ENCODE measurements at regions not wholly inside any gene's neighbourhood (a gene's known extent, or its start where the extent isn't known, plus 50 kb on each side); places are given as distances from the start of the nearest gene placed in this dataset.

GRCh38 chr1:81121306-81121705 is 679.4 kb upstream of the ADGRL2 start:
- POLR2A ChIA-PET, result no interaction called here
- H3K9me3 Mint-ChIP-seq, result no peaks in the 10 kb centered on the region
- CTCF ChIA-PET, result no interaction called here
- no peaks in the 10 kb centered on the region for H3K27me3 Mint-ChIP-seq
- intact Hi-C loops (cut with micrococcal nuclease), result no loop called here
- H3K27ac Mint-ChIP-seq, result no peak overlapping the region
- TF ChIP-seq, protein P1, sequence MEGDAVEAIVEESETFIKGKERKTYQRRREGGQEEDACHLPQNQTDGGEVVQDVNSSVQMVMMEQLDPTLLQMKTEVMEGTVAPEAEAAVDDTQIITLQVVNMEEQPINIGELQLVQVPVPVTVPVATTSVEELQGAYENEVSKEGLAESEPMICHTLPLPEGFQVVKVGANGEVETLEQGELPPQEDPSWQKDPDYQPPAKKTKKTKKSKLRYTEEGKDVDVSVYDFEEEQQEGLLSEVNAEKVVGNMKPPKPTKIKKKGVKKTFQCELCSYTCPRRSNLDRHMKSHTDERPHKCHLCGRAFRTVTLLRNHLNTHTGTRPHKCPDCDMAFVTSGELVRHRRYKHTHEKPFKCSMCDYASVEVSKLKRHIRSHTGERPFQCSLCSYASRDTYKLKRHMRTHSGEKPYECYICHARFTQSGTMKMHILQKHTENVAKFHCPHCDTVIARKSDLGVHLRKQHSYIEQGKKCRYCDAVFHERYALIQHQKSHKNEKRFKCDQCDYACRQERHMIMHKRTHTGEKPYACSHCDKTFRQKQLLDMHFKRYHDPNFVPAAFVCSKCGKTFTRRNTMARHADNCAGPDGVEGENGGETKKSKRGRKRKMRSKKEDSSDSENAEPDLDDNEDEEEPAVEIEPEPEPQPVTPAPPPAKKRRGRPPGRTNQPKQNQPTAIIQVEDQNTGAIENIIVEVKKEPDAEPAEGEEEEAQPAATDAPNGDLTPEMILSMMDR (IDR thresholded peaks at IDR 0.05), result no peak
- no peaks in the 10 kb centered on the region for H3K36me3 Mint-ChIP-seq (ENCODE audit: low read depth)
- DNase-seq (no peak), ATAC-seq (ENCODE audit: low read depth) (no peak)
- H3K4me3 Mint-ChIP-seq, result no peak overlapping the region
- no peaks in the 10 kb centered on the region for H3K4me1 Mint-ChIP-seq

- intact Hi-C loops (cut with micrococcal nuclease), result no loop called here
- TF ChIP-seq, protein P1 (IDR thresholded peaks at IDR 0.05), result no peak
- H3K4me1 Mint-ChIP-seq, result no peaks in the 10 kb centered on the region
- H3K4me3 Mint-ChIP-seq, result no peak overlapping the region
- ChIA-PET POLR2A (no interaction called here), CTCF (no interaction called here)
- no peak for ATAC-seq (ENCODE audit: low read depth)
- no peaks in the 10 kb centered on the region for H3K36me3 Mint-ChIP-seq (ENCODE audit: low read depth)
- no peaks in the 10 kb centered on the region for H3K9me3 Mint-ChIP-seq
- no peaks in the 10 kb centered on the region for H3K27me3 Mint-ChIP-seq
- no peak overlapping the region for H3K27ac Mint-ChIP-seq
- no peak for DNase-seq
Measured at GRCh38 chr1:81119319-81119718, 681.4 kb upstream of the ADGRL2 start.

DNA sequence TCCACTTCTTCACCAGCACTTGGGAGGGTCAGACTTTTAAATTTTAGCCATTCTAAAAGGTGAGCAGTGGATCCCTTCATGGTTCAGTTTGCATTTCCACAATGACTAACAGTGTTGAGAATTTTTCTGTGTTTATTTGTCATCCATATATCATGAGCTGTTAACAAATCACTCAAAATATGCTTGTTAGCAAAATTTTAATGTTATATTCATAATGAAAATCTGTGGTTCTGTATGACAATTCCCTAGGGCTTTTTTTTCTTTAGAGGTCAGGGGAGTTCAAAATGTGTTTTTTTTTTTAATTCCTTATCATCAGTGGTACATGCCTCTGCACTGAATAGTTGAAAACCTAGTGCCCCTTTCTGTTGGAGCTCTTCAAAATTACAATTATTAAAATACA is 682.2 kb upstream of the ADGRL2 start:
- CTCF ChIA-PET, result no interaction called here
- Mint-ChIP-seq H3K36me3 (ENCODE audit: low read depth) (no peaks in the 10 kb centered on the region), H3K4me1 (no peaks in the 10 kb centered on the region)

DNA sequence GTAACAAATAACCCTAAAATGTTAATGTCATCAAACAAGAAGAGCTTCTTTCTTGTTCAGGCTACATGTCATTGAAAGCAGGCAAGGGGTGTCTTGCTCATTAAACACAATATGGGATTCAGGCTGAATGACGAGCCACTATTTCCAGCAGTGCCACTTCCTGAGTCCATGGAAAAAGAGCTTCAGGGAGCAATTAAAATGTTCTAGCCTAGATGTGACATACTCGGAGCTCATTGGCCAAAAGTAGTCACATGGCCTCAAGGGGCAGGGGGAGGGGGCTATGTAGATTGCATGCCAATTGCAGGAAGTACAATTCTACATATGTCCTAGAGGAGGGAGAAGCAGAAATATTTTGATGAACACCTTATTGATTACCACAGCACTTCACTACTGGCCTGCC is 685.3 kb upstream of the ADGRL2 start:
- intact Hi-C loops (cut with micrococcal nuclease), result no loop called here
- Mint-ChIP-seq H3K36me3 (ENCODE audit: low read depth) (no peaks in the 10 kb centered on the region), H3K27me3 (no peaks in the 10 kb centered on the region), H3K4me1 (no peaks in the 10 kb centered on the region), H3K9me3 (no peaks in the 10 kb centered on the region), H3K27ac (no peak overlapping the region), H3K4me3 (no peak overlapping the region)
- TF ChIP-seq, protein P1 (IDR thresholded peaks at IDR 0.05), result no peak
- no peak for ATAC-seq (ENCODE audit: low read depth)
- ChIA-PET POLR2A (no interaction called here), CTCF (no interaction called here)
- no peak for DNase-seq

More for the DNA sequence above, 682.2 kb upstream of the ADGRL2 start:
- ATAC-seq (ENCODE audit: low read depth), result no peak
- intact Hi-C loops (cut with micrococcal nuclease), result no loop called here
- POLR2A ChIA-PET, result no interaction called here
- Mint-ChIP-seq H3K9me3 (no peaks in the 10 kb centered on the region), H3K27me3 (no peaks in the 10 kb centered on the region), H3K4me3 (no peak overlapping the region), H3K27ac (no peak overlapping the region)
- TF ChIP-seq, protein P1 (IDR thresholded peaks at IDR 0.05), result no peak
- DNase-seq, result no peak

DNA sequence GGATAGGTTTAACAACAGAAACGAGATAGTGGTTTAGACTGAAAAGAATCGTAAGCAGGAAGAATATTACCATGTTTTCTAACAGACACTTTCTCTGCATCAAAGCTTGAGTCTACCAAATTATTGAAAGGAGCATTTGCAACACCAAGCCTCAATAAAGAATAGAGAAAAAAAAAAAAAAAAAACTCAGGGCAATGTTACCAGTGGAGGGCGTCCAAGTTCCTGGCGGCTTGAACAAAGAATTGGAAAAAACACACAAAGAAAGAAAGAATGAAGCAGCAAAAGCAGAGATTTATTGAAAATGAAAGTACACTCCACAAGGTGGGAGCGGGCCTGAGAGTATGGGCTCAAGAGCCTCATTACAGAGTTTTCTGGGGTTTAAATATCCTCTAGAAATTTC is 686.5 kb upstream of the ADGRL2 start:
- H3K36me3 Mint-ChIP-seq (ENCODE audit: low read depth), result no peaks in the 10 kb centered on the region
- H3K27ac Mint-ChIP-seq, result no peak overlapping the region
- intact Hi-C loops (cut with micrococcal nuclease), result no loop called here
- no peak overlapping the region for H3K4me3 Mint-ChIP-seq
- no peaks in the 10 kb centered on the region for H3K9me3 Mint-ChIP-seq
- DNase-seq (no peak), ATAC-seq (ENCODE audit: low read depth) (no peak)
- no peaks in the 10 kb centered on the region for H3K4me1 Mint-ChIP-seq
- H3K27me3 Mint-ChIP-seq, result no peaks in the 10 kb centered on the region
- ChIA-PET POLR2A (no interaction called here), CTCF (no interaction called here)
- TF ChIP-seq, protein P1 (IDR thresholded peaks at IDR 0.05), result no peak
